NCI-H69 (cell line): ENCODE measurements at regions not wholly inside any gene's neighbourhood (a gene's known extent, or its start where the extent isn't known, plus 50 kb on each side); places are given as distances from the start of the nearest gene placed in this dataset.

Experiments used
- DNase-seq: peaks from one replicate; lab custom pipeline; 2025; lab: John Stamatoyannopoulos, UW

- no peak for DNase-seq
These were observed 450.6 kb downstream of the C4orf33 start for GRCh38 chr4:129546531-129546930.

- DNase-seq = no peak
These were observed 454.4 kb downstream of the C4orf33 start for GRCh38 chr4:129550281-129550785.

GRCh38 chr4:129561280-129561679 is 465.3 kb downstream of the C4orf33 start:
- DNase-seq = no peak

- no peak for DNase-seq
These were observed 466.1 kb downstream of the C4orf33 start for GRCh38 chr4:129561886-129562671.

DNA sequence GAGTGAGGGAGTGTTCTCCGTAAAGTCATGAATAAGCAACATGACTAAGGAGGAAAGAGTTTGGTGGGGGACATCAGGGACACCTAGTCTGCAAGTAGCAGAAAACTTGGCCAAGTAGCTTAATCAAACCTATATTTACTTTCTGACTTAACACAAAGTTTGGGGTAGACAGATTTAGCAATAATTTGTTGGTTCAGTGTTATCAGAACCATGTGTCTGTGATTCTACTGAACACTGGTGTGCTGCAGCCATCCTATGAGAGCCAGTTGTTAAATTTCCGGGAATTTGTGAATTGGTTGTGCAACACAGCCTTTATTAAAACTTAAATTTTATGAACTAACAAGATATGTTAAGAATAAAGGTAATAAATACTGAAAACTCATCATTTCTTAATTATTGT is 469.3 kb downstream of the C4orf33 start:
- no peak for DNase-seq

GRCh38 chr4:129570326-129570725 is 474.4 kb downstream of the C4orf33 start:
- no peak for DNase-seq

- peak; percentile 81 for DNase-seq
These were observed 482.4 kb downstream of the C4orf33 start for GRCh38 chr4:129578336-129578735.

DNA sequence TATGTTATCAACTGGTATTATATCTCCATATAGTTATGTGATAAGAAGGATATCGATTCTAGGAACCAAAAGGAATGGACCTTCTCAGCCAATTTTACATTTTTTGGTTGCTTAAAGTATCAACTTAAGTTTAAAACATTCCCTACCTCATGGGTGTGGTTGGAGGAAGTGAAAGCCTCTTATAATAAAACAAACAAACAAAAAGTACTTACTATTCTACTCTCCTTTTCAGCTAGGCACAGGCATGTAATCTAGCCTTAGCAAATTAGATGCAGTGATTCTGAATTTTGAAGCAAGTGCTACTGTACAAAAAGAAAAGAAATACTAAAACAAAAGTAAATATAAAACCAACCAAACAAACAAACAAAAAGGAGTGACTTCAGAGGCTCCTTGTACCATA is 485.4 kb downstream of the C4orf33 start:
- DNase-seq = no peak

GRCh38 chr4:129583868-129584267 is 487.9 kb downstream of the C4orf33 start:
- no peak for DNase-seq

DNA sequence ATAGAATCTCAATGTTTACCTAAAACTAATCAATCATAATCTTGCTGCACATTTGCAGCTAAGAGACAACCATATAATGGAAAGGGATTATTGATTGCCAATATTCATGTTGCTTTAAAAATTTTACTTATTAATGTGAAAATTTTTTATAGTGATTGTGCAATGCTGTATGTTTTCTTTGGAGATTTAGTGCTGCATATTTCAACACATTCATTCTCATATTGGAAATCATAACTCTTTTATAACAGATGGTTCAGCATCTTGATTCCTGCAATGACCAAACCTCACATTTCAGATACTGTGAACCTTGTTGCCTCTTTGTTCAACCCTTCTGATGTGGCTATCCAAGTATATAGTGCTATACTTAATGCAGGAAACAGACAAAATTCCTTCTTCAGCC is 502.6 kb downstream of the C4orf33 start:
- DNase-seq = no peak

DNA sequence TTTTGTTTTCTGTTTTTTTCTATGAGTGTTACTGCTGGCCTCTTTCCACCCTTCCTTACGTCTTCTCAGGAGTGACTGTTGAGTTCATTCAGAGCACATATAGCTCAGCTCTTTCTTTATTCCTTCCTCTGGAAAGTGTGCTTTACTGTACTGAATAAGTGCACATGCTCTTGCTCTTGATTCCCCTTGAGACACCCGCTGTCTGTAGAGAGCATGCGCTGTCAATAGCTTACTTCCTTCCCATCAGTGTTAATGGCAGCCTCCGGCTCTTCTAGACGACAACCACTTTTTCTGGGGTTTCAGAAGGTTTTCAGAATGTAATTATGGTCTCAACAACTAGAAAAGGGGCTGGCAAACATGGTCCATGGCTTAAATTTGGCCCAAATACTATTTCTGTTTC is 504.9 kb downstream of the C4orf33 start:
- no peak for DNase-seq

DNA sequence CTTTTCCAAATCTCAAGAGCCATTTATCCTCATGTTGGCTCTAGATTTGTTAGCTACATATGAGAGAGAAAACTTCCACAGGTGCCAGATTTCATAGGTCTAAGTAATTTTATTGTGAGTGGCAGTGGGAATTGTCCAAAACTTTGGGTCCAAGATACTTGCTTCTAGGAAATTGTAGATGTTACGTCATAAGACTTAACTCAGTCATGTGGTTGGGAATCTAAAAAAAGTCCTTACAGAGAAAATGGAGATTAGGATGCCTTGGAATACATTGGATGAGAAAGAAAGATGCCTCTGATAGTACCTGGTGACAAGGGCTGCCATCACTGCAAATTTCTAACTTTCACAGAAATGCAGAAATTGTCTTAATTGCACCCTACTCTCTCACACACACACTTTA is 506.5 kb downstream of the C4orf33 start:
- DNase-seq = no peak

GRCh38 chr4:129603241-129603931 is 507.4 kb downstream of the C4orf33 start:
- DNase-seq = no peak

- no peak for DNase-seq
These were observed 508.8 kb downstream of the C4orf33 start for GRCh38 chr4:129604632-129605255.

- DNase-seq = no peak
These were observed 518.7 kb downstream of the C4orf33 start for GRCh38 chr4:129614611-129615010.

GRCh38 chr4:129622566-129622965 is 526.6 kb downstream of the C4orf33 start:
- DNase-seq = no peak

DNA sequence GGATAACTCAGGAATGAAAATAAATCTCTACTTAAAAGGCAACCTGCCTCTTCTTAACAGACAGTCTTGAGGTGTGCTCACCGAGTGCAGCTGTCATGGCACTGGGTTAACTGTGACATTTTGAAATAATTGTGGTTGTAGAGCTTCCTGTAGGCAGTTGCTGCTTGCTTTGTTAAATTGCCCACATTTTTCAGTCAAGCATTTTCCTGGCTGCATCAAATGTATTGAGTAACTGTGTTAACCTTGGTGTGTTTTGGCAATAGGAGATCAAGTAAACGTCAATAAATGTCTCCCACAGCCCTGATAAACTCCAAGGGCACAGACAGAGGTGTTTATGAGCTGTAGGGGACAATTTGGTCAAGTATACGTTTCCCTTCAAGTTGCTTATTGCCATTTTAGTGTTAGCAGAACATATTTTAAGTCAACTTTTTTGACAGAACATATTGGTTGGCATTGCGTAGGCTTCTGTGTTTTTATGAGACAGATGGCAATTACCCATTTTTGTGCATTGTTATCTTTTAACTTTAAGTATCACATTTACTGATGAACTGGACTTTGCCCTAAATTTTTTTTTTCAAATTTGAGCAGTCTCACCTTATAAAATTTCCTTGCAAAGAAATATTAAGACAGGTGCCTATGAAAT is 527.4 kb downstream of the C4orf33 start:
- DNase-seq = peak; percentile 1

DNA sequence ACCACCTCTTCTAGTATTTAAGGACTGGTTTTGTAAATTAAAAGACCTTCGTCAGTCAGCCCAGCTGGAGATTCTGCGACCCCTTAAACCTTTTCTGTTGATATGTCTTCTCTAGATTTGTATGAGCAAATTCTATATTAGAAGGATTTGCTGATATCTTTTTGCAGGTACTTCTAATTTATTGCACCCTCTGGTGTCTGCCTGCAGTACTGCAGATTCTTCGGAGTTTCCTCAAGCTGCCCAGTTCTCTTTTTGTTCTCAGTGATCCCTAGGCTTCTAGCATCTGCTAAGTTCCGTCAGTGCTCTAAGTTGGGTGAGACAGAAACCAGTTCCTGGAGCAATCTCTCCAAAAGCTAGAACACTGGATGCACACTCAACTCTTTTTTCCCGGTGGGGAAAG is 545.2 kb downstream of the C4orf33 start:
- DNase-seq = peak; percentile 46

DNA sequence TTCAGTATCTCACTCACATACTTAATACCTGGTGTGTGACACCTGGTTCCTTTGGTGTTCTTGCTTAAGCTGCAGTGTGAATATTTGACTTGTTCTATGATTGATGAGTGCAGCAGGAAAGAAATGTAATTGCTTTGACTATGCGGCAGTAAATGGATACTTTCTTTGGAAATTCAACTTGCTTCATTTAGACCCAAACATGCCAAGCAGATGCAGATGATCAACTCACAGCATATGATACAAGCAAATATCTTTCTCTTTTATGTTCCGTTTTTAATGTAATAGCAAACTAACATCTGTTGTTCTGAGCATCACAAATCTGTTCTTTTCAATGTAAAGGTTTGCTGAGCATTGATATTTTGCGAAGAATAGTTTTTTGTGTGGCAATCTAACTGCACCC is 549.5 kb downstream of the C4orf33 start:
- no peak for DNase-seq

DNA sequence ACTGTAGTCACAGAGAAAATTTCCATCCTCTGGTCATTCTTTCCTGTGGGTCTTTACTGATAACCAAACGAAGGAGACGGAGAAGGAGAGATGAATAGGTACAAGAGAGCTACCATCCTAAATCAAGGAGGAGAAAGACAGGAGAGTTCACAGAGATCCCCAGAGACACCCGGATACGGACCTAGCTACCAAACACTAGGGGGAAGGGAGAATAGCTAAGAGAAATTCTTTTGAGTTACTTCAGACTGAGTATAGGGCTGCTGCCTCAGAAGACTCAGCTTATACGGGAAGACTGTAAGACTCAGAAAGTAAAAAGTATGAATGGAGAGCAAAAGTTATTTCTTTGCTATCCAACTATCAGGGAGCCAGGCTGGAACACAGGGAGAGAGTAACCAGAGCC is 572.1 kb downstream of the C4orf33 start:
- DNase-seq = no peak

- peak; percentile 5 for DNase-seq
These were observed 577.0 kb downstream of the C4orf33 start for GRCh38 chr4:129672941-129673340.

DNA sequence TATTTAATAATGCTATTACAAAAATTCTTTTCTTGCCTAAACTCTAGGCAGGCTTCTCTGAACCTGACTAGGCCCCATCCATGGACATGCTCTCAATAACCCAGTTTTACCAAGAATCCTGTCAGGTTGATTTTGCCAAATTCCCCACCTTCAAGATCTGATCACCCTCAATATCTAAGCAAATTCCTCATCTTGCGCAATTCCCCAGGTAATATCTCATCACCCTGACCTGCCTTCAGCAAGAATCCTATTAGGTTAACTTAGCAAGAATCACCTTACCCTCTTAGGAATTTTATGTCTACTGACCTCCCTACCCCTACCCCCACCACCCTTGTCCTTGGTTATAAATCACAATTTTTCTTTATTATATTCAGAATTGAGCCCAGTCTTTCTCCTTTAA is 579.1 kb downstream of the C4orf33 start:
- no peak for DNase-seq
